ENCODE measurements at regions not wholly inside any gene's neighbourhood (a gene's known extent, or its start where the extent isn't known, plus 50 kb on each side); places are given as distances from the start of the nearest gene placed in this dataset.

DNA sequence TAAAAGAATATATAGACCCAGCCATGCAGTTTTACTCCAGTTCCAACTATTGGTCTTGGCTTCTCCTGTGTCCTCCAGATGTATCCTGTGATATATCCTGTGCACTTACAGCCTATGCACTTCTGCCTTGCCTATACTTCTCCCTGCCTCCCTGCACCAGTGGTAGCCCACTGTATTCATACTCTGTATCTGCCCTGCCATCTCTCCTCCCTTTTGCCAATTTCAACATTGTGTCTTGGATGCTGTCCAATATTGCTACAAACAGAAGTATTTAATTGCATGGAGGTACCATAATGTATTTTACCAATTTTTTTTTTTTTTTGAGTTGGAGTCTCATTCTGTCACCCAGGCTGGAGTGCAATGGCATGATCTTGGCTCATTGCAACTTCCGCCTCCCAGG, 242.7 kb downstream of the HAPSTR1 start:
- TF ChIP-seq CTCF (IDR thresholded peaks at IDR 0.05; ENCODE audit: low read depth, low read length, missing input control) = no peak
- TF ChIP-seq, protein P1, sequence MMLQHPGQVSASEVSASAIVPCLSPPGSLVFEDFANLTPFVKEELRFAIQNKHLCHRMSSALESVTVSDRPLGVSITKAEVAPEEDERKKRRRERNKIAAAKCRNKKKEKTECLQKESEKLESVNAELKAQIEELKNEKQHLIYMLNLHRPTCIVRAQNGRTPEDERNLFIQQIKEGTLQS (IDR thresholded peaks at IDR 0.05) = no peak
- TF ChIP-seq JUND (IDR thresholded peaks at IDR 0.05) = no peak
- no peak for TF ChIP-seq EGR1 (IDR thresholded peaks at IDR 0.05; ENCODE audit: low read depth in 2 of 2)
- TF ChIP-seq, protein P2, sequence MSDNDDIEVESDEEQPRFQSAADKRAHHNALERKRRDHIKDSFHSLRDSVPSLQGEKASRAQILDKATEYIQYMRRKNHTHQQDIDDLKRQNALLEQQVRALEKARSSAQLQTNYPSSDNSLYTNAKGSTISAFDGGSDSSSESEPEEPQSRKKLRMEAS (IDR thresholded peaks at IDR 0.05) = no peak
- no peak for TF ChIP-seq RAD21 (IDR thresholded peaks at IDR 0.05)
- no peak for TF ChIP-seq YY1 (IDR thresholded peaks at IDR 0.05)
- TF ChIP-seq HNF4A (conservative IDR thresholded peaks at IDR 0.05) = no peak
- no peak for TF ChIP-seq SP1 (IDR thresholded peaks at IDR 0.05)
- TF ChIP-seq REST (IDR thresholded peaks at IDR 0.05) = no peak
- no peak for TF ChIP-seq HNF4G (IDR thresholded peaks at IDR 0.05)
- TF ChIP-seq TAF1 (conservative IDR thresholded peaks at IDR 0.05) = no peak

All from liver (tissue), 3 donors.